ENCODE measurements at regions not wholly inside any gene's neighbourhood (a gene's known extent, or its start where the extent isn't known, plus 50 kb on each side); places are given as distances from the start of the nearest gene placed in this dataset.

- TF ChIP-seq POLR2A (IDR thresholded peaks at IDR 0.05; ENCODE audit: low read depth, low read length) (no peak), CTCF (IDR thresholded peaks at IDR 0.05; ENCODE audit: extremely low read depth in 1 of 2, insufficient read depth in 1 of 2, low read depth in 1 of 2, low read length in 2 of 2) (no peak), MAX (IDR thresholded peaks at IDR 0.05; ENCODE audit: insufficient read depth, insufficient read length) (no peak), GATA2 (IDR thresholded peaks at IDR 0.05; ENCODE audit: insufficient read depth, insufficient read length, low read depth, low read length) (no peak), POLR2AphosphoS5 (IDR thresholded peaks at IDR 0.05; ENCODE audit: insufficient read depth, low read depth, low read length) (no peak)
Observed at GRCh38 chr5:135119481-135119880, 85.5 kb upstream of the PITX1 start.
